ENCODE measurements at regions not wholly inside any gene's neighbourhood (a gene's known extent, or its start where the extent isn't known, plus 50 kb on each side); places are given as distances from the start of the nearest gene placed in this dataset.

DNA sequence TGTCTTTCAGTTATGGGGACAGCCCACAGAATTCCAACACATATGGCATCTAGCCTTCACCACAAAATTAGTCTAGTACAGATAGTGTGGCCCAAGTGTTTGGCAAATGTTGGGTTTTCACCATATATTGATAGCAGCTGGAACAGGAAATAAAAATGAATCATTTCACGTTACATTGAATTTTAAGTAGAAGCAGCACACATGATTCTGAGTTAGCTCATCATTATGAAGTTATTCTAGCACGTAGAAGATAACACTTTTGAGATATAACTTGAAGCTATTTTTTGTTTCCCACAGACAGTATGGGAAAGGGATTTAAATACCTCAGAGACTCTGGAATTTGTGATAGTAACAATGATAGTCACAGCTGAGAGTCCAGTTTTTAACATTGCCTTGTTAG is 118.7 kb downstream of the FAT4 start:
- TF ChIP-seq, protein P1, sequence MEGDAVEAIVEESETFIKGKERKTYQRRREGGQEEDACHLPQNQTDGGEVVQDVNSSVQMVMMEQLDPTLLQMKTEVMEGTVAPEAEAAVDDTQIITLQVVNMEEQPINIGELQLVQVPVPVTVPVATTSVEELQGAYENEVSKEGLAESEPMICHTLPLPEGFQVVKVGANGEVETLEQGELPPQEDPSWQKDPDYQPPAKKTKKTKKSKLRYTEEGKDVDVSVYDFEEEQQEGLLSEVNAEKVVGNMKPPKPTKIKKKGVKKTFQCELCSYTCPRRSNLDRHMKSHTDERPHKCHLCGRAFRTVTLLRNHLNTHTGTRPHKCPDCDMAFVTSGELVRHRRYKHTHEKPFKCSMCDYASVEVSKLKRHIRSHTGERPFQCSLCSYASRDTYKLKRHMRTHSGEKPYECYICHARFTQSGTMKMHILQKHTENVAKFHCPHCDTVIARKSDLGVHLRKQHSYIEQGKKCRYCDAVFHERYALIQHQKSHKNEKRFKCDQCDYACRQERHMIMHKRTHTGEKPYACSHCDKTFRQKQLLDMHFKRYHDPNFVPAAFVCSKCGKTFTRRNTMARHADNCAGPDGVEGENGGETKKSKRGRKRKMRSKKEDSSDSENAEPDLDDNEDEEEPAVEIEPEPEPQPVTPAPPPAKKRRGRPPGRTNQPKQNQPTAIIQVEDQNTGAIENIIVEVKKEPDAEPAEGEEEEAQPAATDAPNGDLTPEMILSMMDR (IDR thresholded peaks at IDR 0.05; ENCODE audit: insufficient read depth, low read depth, low read length), result no peak
- TF ChIP-seq EZH2 (IDR thresholded peaks at IDR 0.05; ENCODE audit: insufficient read depth, low read length), result no peak
